DMS 273 (cell line): ENCODE measurements at regions not wholly inside any gene's neighbourhood (a gene's known extent, or its start where the extent isn't known, plus 50 kb on each side); places are given as distances from the start of the nearest gene placed in this dataset.

ENCODE experiments used
- DNase-seq: peaks from one replicate; lab custom pipeline; 2025; ENCODE audit not compliant: unreplicated experiment; lab: John Stamatoyannopoulos, UW

GRCh38 chr15:96020133-96020532 lies 310.4 kb upstream of the NR2F2 start:
- DNase-seq, result no peak

DNA sequence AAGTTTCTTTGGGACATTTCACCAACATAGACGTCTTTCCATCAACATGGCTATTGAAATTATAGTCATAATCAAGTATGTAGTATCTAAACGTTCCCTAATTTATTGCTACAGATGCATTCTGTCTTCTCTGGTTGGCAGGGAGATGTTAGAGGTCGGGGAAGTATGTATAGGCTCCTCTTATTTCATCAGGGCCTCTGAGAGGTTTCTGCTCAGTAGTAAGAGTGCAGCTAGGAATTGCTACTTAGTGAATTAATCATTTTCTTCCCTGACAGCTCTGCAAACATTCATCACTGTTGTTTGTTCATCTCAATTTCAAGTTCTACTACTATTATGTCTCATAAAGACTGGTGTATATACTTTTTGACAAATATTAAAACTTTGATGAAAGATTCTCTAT lies 309.7 kb upstream of the NR2F2 start:
- DNase-seq, result no peak

- no peak for DNase-seq
Measured at GRCh38 chr15:96023081-96023480, 307.4 kb upstream of the NR2F2 start.

- DNase-seq, result no peak
Measured at GRCh38 chr15:96027501-96027900, 303.0 kb upstream of the NR2F2 start.

GRCh38 chr15:96028620-96029019 lies 301.9 kb upstream of the NR2F2 start:
- no peak for DNase-seq

- no peak for DNase-seq
Measured at GRCh38 chr15:96029172-96029571, 301.3 kb upstream of the NR2F2 start.

DNA sequence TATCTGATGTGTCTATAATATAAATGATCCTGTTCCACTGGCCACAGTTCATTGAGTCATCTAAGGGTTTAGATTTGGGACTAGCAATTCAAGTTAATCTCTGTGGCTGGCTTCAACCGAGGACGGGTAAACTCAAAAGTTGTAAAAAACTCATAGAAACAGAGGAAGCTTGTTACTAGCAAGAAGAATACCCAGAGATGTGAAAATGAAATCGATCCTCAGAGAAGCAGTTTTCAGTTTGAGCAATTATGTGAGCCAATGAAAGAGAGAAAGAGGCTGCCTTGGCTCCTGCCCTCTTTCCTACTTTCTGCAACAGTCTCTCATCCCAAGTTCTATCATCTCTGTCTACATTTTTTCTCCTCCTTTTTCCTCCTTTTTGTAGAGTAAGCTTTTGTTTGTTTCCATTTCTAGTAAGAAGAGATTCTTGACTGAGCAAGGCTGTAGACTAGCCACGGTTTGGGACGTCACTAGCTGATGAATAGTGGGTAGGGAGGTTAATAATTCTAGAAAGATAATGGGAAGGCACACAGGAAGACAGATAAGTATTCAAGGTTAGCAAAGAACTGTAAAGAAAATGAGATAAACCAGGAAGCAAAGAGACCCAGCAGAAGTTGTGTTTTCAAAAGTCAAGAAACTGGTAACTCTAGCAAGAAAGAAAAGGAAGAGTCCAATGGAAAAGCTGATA lies 298.9 kb upstream of the NR2F2 start:
- no peak for DNase-seq

DNA sequence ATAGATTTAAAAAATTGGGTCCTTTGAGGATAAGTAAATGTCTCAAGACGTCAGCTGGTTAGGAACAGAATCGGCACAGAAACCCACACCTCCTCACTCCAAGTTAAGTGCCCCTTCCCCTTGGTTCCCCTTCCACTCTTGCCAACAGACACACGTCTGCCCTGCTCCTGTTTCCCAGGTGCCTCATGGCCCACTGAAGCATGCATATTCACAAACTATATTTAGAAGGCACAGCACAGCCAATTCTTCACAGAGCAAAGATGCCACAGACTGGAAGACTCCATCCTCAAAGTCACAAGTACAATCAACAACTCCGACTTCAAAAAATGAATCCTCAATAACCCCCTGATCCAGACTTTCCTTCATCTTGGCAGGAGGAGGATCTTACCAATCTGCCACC lies 295.4 kb upstream of the NR2F2 start:
- no peak for DNase-seq

DNA sequence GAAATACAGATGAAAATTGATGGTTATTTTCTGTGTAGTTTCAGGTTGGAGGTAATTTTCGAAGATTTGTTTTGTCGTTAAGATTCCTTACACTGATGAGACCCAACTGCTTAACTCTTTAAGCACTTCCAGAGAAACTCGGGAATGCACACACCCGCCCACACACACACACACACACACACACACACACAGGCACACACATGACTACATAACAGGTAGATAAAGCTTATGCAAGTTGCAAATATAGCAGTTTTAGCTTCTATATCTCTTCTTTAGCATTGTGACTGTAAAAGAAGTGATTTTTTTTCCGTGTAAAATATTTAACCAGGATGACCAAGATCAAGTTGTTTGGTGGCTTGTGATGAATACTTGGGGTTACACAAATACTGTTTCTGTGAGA lies 294.9 kb upstream of the NR2F2 start:
- no peak for DNase-seq

GRCh38 chr15:96037584-96037983 lies 292.9 kb upstream of the NR2F2 start:
- no peak for DNase-seq

- DNase-seq, result no peak
Measured at GRCh38 chr15:96038131-96038530, 292.4 kb upstream of the NR2F2 start.

DNA sequence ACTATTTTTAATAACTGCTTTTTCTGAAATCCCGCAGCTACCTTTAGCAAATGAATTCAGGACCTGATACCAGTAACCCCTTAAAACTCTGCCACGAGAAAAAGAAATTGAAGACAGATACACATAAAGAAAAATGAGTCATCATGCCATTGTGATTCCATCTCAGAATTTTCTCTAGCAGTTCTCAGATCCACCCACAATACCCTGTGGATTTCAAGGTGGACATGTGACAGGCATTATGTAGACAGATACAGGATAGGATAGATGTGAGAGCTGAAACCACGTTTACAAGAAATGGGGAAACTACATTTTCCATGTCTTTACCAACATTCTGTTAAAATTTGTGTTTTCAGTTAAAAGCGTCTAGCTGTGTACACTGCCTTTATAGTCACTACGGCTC lies 291.9 kb upstream of the NR2F2 start:
- no peak for DNase-seq

DNA sequence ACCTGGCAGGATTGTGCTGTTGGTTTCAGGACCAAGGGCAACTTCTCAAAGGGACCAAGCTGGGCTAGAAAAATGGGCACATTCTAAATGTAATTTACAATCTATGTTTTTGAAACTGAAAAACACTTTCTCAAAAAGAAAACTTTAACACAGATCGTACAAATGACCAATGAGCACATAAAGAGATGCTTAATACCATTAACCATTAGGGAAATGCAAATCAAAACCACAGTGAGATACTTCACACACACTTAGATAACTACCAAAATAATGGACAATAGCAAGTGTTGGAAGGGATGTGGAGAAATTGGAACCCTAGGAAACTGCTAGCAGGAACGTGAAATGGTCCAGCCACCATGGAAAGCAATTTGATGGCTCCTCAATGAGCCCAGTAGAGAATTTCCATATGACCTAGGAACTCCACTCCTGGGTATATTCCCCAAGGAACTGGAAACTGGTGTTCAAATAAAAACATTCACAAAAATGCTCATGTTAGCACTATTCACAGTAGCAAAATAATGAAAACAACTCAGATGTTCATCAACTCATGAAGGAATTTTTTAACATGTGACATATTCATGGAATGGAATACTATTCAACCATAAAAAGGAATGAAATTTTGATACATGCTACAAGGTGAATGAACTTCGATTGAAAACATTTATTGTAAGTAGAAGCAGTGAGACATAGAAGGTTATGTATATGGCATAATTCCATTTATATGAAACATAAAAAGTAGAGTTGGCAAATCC lies 288.3 kb upstream of the NR2F2 start:
- DNase-seq, result no peak

- DNase-seq, result no peak
Measured at GRCh38 chr15:96042734-96043224, 287.7 kb upstream of the NR2F2 start.

DNA sequence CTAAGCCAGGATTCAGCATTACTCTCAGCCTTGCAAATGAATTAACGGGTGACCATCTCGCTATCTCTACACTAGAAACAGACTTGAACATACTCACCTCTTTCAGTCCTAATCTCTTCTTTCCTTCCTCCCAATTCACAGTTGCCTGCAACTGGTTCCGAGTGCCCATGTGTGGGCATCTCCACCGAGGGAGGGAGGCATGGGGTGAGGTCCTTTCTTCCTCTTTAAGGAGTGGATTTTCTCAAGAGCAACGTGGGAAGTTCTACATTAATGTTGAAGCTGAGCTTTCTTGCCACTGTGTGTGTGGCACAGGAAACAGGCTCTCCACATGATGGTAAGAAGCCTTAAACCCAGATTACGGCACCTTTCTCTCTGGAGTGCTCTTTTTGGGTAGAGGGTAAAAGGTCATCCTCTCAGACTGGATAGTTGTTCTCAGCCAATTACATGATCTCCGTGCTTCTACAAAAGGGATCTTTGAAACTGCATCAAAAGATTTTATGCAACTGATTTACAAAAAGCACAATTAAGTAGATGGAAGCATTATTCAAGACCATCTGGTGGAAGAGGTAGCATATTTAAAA lies 286.8 kb upstream of the NR2F2 start:
- no peak for DNase-seq

DNA sequence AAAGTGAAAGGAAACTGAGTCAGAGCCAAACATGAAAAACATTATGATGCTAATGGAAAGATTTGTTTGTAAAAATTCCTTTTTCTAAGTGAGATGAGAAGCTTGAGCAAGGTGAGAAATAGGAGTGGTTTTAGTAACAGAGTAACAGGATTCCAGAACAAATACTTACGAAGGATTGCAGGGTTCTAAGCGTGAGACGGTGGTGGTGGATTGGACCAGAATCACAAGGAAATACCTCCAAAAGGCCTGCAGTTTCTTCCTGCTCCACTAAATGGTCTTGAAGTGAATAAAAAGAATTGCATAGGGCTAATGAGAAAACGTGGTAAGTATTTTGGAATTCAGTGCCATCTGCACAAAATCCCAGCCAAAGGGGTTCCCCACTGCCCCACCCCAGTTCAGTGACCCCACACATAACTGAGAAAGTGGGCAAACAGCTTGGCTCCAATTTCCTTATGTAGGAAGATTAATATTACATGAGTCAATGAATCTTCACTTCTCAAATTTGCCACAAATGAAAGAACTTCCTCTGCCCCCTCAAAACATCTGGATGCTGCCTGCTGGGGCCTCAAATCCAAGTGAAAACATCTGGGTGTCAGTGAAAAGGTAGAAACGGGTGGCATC lies 283.8 kb upstream of the NR2F2 start:
- no peak for DNase-seq

- no peak for DNase-seq
Measured at GRCh38 chr15:96047255-96047931, 283.1 kb upstream of the NR2F2 start.

DNA sequence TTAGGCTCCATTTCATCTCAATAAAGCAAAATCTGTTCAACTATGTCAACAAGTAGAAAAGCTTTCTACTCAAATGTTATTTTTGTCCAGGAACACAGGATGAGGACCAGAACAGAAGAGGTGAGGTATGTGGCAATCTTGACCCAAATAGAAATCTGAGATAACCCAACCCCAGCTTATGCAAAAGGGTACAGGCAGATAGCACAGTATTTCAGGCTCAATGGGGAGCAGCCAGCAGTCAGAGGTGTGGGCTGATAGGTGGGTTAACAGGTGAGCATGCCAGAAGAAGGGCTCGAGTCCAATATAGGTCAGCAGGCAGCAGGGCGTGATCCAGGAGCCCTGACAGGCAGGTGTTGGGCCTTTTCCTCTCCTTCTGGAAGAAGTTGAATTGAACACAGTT lies 281.2 kb upstream of the NR2F2 start:
- no peak for DNase-seq

GRCh38 chr15:96049766-96050165 lies 280.7 kb upstream of the NR2F2 start:
- no peak for DNase-seq

GRCh38 chr15:96051598-96051997 lies 278.9 kb upstream of the NR2F2 start:
- DNase-seq, result no peak

- no peak for DNase-seq
Measured at GRCh38 chr15:96052154-96052553, 278.3 kb upstream of the NR2F2 start.
